Fibroblast of skin of right biceps (primary cell): ENCODE measurements at regions not wholly inside any gene's neighbourhood (a gene's known extent, or its start where the extent isn't known, plus 50 kb on each side); places are given as distances from the start of the nearest gene placed in this dataset.
A peak's percentile ranks its signal among the peaks of the same experiment; 100 is the strongest.
"Not testable (repeated sequence)": the region's sequence is repeated elsewhere in the genome, so short reads cannot be mapped to it uniquely, and the experiment has no call there.

Experiments
- DNase-seq: peaks from one replicate; pipeline ENCODE4 v3.0.0-alpha.2; 2013

DNA sequence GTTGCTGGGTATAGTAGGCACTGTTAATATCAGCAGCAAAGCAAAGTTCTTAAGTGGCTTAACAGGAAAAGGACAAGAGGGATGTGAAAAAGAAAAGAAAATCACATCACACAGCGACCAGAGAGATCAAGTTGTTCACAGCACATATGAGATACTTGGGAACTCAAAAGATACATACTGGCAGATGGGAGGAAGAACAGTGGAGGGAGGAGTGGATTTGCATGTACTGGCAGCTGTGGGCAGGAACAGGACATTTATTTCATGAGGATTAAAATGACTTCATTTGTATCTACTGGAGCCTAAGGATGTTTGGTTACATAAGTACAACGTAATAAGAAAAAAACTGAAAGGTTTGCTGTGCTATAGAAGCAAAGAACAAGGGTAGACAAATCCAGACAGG, 136.5 kb upstream of the IFNG-AS1 start:
- DNase-seq: no peak

DNA sequence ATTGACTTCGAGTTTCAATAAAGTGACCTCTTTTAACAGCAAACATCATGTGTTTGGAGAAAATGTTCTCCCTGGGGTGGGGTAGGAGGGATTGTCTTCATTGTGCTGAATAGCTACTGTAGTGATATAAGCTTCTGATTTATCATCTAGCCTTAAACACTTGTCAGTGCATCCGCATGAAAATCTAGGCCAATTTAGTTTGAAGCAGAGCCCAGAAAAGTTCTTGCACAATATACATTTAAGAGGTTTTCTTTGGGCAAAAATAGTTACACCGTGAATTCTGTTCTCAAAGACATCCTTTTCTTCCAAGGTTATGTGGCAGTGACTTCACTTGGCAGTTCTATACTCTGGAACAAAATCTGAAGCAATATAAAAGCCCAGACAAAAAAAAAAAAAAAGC, 136.0 kb upstream of the IFNG-AS1 start:
- peak; percentile 66 for DNase-seq

DNA sequence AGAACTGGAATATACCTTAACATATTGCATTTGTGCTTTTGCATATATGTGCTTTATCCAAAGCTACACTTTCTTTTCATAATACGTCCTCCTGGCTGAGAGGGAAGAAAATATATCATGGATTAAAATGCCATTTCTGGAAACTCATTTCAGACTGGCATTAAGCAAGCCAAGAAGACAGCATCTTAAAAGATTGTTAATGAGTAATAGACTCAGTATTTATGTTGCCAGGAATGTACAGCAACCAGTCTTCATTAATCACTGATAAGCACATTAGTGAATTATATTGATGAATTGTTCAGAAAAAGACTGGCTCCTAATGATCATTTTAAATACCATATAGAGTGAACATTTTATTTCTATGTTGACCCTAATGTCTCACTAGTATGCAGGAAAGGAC, 134.9 kb upstream of the IFNG-AS1 start:
- peak; percentile 22 for DNase-seq

DNA sequence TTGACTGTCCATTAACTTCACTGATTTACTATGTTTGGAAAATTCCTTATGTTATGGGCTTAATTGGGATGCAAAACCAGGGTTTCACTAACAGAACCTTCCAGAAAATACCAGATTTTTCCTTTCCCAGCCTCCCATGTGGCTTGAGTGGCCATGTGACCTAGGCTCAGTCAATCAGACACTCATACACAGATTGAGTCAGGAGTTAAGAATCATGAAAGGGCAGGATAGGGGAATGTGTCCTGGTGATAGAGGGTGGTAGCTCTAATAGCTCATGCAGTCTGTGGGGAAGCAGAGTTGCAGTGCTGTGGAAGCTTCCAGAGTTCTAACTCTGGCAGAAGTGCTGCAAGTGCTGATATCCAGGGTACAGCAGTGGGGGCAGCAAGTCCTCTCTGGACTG, 134.1 kb upstream of the IFNG-AS1 start:
- peak; percentile 6 for DNase-seq

DNA sequence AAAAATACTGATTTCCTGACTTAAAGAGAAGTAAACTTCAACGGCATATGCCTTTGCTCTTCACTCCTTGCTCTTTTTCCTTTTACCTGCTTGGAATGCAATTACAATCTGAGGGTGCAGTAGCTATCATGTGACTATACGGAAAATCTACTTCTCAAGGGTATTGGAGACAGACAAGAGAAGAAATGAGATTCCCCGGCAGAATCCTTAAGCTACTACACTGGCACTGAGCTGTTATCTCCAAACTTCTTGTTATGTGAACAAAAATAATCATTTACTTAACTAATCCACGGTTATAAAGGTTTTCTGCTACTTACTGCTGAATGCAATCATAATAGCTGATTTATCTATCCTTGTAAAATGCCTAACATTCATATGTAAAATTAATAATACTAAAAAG, 118.0 kb upstream of the IFNG-AS1 start:
- DNase-seq: no peak

DNA sequence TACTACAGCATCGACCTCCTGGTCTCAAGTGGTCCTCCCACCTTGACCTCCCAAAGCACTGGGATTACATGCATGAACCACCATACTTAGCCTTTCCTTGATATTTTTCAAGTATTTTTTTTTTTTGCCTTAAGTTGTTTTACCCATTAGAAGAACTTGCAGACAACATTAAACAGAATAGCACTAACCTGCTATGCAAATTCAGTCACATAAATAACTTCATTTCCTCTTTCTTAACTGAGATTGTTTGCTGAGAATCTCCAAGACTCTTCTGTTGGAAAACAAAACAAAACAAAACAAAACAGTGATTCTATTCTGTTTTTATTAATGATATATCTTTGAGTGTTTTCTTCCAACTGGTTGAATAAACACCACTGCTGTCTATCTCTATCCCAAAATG, 115.9 kb upstream of the IFNG-AS1 start:
- DNase-seq: no peak

DNA sequence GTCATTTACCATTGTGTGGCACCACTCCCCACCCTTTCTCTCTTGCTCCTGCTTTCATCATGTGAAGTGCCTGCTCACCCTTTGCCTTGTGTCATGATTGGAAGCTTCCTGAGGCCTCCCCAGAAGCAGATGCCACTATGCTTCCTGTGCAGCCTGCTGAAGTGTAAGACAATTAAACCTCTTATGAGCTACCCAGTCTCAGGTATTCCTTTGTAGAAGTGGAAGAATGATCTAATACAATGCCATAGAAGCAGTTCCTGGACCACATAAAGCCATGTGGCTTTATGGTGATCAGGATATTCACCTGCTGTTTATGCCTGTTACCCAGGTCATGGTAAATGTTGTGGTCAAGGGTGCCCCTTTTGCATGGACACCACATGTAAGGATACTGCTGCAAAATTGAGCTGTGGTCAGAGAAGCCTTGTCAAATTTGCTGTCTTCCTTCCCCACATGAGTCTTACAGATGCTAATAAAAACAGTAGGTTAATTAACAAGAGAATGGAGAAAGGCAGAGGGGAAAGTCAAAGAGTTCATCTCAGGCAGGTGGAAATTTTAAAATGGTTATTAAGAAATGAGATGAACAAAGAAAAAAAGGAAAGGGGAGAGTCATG, 112.8 kb upstream of the IFNG-AS1 start:
- DNase-seq: no peak

DNA sequence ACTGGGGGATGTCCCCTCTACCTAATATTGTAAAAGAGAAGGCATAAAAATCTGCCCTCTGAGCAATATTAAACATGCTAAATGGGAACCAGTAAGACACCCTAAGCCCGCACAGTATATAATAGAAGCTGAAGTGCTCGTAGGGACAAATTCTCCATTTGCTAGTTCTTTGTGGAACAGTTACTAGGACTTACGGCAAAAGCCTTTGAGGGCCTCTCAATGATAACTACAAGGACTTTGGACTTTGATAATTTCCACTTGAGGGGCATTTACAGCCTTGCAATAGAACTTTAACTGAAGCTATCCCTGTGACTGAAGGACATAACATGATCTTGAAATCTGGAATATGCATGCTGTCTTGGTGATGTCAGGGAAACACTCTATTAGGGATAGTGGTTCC, 111.5 kb upstream of the IFNG-AS1 start:
- DNase-seq: no peak

DNA sequence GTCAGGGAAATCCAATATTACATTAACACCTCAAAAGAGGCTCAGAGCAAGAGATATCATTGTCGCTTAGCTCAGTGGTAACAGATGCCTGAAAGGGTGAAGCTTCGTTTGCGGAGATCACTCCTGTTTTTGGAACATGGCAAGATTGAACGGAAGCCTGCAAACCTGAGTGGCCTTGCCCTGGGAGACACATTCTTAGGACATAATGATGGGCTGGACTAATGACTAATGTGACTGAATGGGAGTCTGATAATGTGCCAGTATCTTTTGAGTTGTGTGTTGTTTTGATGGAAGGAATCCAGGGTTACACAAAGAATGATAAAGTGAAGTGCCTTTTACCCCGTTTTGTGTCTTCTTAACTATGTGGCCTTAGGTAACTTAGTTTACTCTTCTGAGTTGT, 109.3 kb upstream of the IFNG-AS1 start:
- no peak for DNase-seq

DNA sequence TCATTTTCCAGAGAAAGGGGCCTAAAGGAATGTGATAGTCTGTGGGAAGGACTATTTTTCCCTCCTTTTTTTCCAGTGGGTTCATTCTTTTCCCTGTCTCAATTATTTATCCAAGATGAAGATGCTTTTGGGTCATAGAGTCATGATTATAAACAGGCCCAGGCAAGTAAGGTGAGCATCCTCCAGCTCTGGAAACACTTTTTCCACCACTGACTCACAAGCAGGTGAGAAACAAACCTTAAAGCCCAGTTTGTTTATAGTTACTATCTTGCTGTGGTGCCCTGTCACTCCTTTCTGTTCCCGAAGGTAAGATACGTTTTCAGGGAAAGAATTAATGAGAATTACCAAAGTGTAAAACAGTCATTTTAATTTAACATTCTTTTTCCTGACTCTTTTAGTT, 107.7 kb upstream of the IFNG-AS1 start:
- DNase-seq: no peak

DNA sequence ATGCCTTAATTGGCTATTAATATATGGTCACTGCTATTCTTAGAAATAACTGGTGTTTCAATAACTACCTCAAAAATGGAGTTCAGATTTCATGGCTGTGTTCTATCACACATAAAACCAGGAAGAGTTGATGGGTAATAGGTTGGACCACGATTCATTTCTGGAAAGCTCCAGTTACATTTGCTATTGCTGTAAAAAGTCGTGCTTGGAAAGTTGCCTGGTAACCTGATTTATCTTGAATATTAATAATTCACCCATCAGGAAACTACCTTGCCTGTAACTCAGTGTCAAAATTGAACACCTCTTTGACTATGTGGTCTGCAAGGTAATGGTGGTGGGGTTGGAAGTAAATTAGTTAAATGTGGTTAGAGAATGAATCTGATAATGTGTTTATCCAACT, 104.7 kb upstream of the IFNG-AS1 start:
- DNase-seq: no peak

DNA sequence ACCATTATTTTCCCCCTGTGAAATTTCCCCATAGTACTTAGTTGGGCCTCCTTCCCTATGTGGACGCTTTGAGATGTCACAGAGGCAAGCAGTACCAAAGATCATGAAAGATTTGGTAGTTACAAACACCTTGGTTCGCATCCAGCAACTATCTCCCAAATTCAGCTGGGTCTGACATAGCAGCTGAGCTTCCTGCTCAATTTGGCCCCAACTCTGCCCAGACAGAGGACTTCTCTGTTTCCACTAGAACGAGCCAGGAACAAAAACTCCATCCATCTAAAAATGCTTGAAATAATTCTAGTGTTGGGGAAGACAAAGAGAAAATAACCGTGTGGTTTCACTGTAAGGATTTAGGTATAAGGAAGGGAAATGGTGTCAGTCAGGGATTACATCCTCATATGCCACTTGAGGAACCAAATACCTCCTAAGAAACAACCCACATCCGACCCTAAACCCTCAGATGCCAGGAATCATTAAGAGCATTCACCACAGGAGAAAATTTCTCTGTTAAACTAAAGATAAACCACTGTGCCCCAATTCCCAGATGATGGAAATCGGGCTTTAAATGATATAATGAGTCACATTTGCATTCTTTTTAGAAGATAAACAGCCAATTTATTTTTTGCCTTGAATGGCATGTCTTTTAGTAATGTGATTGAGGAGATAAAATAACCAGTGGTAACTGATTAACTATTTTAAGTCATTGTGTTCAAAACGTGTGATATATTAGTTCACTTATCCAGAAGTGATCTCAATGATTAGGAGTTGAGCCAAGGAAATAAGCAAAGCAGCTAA, 103.7 kb upstream of the IFNG-AS1 start:
- DNase-seq: peak; percentile 54

DNA sequence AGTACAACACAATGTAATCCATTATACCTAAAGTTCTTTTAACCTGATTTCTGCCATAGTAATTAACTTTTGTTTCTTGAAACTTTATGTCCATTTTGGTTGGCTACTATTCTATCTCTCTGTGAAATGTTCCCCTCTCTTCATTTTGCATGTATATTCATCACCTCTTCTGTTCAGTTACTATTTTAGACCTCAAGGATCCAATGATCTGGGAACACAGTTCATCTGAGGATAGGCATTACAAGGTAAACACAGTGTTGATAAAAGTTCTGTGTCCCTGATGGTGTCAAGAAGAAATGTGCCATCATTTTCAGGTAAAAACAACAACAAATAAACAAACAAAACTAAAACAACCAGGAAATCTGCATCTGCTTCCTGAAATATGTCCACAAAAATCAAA, 102.2 kb upstream of the IFNG-AS1 start:
- DNase-seq: no peak

DNA sequence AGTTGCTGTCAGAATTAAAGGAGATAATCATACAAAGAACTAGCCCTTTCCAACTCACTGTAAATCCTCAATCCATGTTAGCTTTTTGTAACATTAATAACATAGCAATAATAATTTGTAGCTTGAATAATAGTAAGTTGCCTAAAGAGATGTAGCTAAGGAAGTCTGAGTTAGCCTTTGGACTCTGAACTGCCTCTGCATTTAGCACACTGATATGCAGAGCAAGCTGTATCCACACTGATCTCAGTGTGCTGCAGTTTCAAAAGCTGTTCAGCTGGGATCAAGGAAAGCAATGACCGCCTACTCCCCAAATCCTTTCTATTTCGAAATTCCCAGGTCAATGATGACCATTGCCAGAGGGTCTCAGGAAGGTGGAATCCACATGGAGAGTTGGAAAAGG, 99.3 kb upstream of the IFNG-AS1 start:
- no peak for DNase-seq

DNA sequence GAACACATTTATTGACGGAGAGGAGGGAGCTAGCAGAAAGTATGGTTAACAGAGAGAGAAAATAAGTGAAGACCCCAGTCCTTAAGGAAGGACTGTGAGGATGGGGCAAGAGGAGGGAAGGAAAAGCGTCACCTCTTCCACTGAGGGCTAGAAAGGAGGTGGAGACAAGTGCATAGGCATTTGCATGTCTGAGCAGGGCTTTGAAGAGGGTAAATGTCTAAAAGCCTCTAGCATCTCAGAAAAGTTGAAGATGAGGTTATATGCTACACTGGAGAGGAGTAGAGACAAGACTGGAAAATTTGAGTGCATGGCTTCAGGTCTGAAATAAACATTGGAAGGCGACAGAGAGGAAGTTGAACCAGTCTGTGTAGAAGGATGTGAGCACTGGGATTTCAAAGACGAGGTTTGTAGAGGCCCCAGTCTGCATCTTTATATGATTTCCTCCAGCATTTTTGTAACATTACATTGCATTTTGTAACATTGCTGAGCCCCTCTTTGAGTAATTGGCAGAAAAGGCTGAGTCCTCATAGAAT, 98.5 kb upstream of the IFNG-AS1 start:
- DNase-seq: peak; percentile 28

DNA sequence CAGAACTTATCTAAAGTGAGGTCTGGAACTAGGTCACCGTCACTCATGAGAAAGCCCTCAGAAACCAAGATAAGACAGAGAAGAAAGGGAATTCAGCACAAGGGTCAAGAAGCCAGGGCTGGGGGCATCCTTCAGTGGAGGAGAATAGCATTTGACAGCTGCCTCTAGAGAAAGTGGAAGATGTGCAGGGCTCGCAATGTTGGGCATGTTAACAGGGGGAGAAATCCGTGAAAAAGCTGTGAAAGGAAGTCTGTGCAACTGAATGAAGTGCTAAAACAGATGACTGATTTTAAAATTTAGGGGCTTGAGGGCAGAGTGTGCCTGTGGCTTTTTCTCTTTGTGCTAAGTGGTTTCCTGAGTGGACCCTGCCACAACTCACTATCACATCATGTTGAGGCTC, 97.7 kb upstream of the IFNG-AS1 start:
- no peak for DNase-seq

DNA sequence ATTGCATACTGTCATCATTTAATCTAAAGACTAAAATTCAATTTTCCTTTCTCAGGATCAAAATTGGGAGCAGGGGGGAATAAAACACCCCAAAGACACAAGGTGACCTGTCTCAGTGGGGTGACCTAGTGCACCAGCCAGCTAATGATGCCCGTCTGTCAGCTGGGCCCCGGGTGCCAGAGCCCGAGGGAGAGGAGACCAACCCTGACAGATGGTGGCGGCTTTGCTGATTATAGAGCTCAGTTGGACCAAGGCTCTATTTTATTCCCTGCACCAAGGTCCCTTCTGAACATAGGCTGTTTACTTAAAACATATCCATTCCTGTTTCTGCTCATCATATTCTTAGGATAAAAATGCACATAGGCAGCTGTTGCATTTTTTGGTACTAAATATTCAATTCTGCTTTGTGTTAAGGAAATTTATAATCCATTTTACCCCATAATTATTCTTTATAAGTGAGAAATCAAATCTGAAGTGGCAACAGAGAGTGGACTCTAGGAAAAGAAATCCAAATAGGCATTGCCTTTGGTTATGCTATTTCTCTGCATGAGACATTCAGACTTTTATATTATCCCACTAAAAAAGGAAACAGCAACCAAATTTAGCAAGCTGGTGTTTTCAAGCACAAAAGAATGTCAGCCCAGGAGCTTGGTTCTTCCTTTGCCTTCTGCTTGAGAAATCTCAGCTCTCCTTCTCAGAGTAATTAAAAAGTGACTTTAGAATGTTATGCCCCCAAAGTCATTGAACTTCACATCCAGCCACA, 96.8 kb upstream of the IFNG-AS1 start:
- no peak for DNase-seq

DNA sequence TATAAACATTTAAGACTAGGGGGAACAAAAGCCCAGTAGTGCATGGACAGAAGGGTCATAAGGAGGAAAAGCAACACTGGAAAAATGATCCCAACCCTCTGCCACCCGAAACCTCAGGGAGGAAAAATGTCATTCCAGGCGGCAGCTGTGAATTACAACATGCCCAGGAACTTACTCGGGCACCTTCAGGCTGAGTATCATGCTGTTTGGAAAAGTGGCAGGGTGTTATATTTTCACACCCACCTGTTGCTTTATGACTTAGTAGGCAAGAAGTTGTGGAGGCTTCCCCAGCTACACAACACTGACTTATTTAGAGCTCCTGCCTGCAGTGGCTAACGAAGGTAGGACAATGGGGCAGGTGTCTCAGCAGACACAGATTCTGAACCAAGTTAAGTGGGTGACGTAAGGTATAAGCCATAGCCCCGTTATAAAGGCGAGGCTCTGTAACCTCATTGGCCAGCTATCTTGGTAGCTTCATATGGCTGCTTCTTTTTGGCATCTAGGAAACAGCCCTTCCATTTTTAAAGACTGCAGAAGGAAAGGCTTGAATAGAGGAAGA, 96.1 kb upstream of the IFNG-AS1 start:
- DNase-seq: no peak

DNA sequence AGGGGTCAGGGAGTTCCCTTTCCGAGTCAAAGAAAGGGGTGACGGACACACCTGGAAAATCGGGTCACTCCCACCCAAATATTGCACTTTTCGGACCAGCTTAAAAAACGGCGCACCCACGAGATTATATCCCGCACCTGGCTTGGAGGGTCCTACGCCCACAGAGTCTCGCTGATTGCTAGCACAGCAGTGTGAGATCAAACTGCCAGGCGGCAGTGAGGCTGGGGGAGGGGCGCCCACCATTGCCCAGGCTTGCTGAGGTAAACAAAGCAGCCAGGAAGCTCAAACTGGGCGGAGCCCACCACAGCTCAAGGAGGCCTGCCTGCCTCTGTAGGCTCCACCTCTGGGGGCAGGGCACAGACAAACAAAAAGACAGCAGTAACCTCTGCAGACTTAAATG, 88.8 kb upstream of the IFNG-AS1 start:
- not testable (repeated sequence) for DNase-seq

DNA sequence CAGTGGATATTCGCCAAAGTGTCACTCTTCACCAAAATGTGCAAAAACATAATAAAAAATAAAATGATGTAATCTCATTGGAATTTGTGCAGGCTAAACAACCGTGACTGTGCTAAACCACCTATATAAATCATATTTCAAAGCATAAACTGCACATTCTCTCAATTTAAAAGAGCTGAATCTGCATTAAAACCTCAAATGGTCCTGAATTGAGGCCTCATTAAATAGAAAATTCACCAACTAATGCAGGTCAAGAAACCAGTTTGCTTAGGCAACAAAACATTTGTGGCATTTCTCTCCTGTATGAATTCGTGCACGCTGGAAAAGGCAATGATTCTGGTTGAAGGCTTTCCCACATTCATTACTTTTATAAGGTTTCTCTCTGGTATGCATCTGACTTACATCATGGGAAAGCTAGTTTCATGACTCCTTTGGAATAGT, 80.1 kb upstream of the IFNG-AS1 start:
- peak; percentile 93 for DNase-seq

DNA sequence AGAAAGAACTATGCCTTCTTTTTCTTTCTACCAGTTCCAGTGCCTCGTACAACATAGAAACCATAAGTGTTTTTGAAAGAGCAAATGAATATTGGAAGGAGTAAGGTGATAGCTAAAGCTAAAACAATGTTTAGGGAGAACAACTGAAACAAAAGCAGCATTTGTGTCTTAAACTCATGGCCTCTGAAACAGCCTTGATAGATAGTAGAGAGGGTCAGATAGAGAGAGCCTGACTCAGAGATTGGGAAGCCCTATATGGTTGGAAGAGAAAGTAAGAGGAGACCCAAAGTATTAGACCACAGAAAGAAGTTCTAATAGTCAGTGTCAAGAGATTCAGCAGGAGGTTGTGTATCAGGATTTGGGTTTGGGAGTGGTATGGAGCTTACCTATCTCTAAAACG, 79.6 kb upstream of the IFNG-AS1 start:
- DNase-seq: peak; percentile 57

DNA sequence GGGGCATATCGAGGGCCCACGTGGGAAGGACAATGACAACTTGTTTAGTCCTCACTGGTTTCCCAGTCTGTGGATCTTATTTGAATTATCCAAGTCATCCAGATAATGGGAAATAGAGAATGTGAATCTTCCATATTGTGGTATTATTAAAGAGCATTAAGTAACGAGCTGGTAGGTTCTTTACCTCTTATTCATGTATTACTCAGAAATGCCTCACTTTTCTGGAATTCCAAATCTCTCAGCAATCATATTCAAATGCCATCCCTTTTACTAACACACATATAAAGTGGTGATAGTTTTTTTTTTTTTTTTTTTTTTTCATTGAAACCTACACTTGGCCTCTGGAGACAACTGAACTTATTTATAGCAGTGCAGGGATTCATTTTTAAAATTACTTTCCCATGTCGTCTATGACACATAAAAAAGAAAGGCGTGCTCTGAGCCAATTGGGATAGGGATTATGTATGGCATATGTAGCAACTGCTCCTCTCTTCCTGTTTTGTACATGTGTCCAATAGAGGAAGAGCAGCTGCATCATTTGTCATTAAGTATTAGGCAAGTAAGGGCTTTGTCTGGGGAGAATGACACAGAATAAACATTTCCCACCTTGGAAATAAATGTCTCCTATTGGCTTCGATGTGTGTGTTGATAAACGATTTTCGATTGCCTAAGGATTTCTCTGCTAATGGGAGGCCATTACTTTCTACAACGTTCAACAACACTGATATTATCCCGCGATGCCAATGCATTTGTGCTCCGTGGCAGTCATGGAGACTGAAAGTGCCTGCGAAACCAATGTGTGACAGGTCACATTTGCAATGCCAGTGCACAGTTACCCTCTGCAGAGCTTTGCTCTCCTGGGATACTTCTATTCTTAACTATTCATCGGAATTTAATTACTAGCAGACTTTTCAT, 78.6 kb upstream of the IFNG-AS1 start:
- peak; percentile 99 for DNase-seq
